ENCODE measurements at regions not wholly inside any gene's neighbourhood (a gene's known extent, or its start where the extent isn't known, plus 50 kb on each side); places are given as distances from the start of the nearest gene placed in this dataset.

DNA sequence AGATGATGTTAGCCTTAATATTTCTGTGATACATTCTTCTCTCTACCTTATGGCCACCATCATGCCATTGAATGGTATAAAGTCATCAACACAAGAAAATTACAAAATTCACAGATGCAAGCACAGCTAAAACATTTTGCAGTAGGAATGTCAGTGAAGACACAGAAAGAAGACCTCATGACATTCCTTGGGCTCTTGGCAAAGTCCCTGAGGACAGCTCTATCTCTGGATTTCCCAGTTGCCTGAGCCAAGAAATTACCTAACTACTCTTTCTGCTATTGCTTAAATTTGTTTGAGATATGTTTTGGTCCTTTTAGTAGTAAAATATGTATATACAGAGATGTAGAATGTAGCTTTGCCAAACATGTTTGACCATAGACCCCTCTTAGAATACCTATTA, 201.0 kb upstream of the STXBP5 start:
- TF ChIP-seq, protein P1, sequence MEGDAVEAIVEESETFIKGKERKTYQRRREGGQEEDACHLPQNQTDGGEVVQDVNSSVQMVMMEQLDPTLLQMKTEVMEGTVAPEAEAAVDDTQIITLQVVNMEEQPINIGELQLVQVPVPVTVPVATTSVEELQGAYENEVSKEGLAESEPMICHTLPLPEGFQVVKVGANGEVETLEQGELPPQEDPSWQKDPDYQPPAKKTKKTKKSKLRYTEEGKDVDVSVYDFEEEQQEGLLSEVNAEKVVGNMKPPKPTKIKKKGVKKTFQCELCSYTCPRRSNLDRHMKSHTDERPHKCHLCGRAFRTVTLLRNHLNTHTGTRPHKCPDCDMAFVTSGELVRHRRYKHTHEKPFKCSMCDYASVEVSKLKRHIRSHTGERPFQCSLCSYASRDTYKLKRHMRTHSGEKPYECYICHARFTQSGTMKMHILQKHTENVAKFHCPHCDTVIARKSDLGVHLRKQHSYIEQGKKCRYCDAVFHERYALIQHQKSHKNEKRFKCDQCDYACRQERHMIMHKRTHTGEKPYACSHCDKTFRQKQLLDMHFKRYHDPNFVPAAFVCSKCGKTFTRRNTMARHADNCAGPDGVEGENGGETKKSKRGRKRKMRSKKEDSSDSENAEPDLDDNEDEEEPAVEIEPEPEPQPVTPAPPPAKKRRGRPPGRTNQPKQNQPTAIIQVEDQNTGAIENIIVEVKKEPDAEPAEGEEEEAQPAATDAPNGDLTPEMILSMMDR (IDR thresholded peaks at IDR 0.05; ENCODE audit: borderline replicate concordance, extremely low read depth, low read length, poor library complexity, severe bottlenecking), result no peak
- no peak for TF ChIP-seq EZH2 (IDR thresholded peaks at IDR 0.05; ENCODE audit: borderline replicate concordance, low read depth, low read length, severe bottlenecking)
